ENCODE measurements at regions not wholly inside any gene's neighbourhood (a gene's known extent, or its start where the extent isn't known, plus 50 kb on each side); places are given as distances from the start of the nearest gene placed in this dataset.

- no peak for TF ChIP-seq POLR2AphosphoS5 (IDR thresholded peaks at IDR 0.05; ENCODE audit: low read depth, low read length)
- TF ChIP-seq REST (IDR thresholded peaks at IDR 0.05; ENCODE audit: insufficient read depth in 1 of 2, low read depth in 2 of 2, low read length in 2 of 2): no peak
- TF ChIP-seq SIN3A (IDR thresholded peaks at IDR 0.05; ENCODE audit: borderline replicate concordance, insufficient read depth, low read length): no peak
- no peak for TF ChIP-seq TAF1 (IDR thresholded peaks at IDR 0.05; ENCODE audit: borderline replicate concordance, insufficient read depth, low read length)
- no peak for TF ChIP-seq FOXP2 (optimal IDR thresholded peaks at IDR 0.05; ENCODE audit: borderline replicate concordance, extremely low read depth, extremely low read length, insufficient read depth)
Measured at GRCh38 chr1:38463074-38463473, 396.5 kb downstream of the RRAGC start.

- TF ChIP-seq REST (IDR thresholded peaks at IDR 0.05; ENCODE audit: insufficient read depth in 1 of 2, low read depth in 2 of 2, low read length in 2 of 2) (no peak), FOXP2 (optimal IDR thresholded peaks at IDR 0.05; ENCODE audit: borderline replicate concordance, extremely low read depth, extremely low read length, insufficient read depth) (no peak), POLR2AphosphoS5 (IDR thresholded peaks at IDR 0.05; ENCODE audit: low read depth, low read length) (no peak), SIN3A (IDR thresholded peaks at IDR 0.05; ENCODE audit: borderline replicate concordance, insufficient read depth, low read length) (no peak), TAF1 (IDR thresholded peaks at IDR 0.05; ENCODE audit: borderline replicate concordance, insufficient read depth, low read length) (no peak)
Measured at GRCh38 chr1:38456531-38456876, 403.1 kb downstream of the RRAGC start.

- TF ChIP-seq POLR2AphosphoS5 (IDR thresholded peaks at IDR 0.05; ENCODE audit: low read depth, low read length) (no peak), SIN3A (IDR thresholded peaks at IDR 0.05; ENCODE audit: borderline replicate concordance, insufficient read depth, low read length) (no peak), FOXP2 (optimal IDR thresholded peaks at IDR 0.05; ENCODE audit: borderline replicate concordance, extremely low read depth, extremely low read length, insufficient read depth) (no peak), TAF1 (IDR thresholded peaks at IDR 0.05; ENCODE audit: borderline replicate concordance, insufficient read depth, low read length) (no peak), REST (IDR thresholded peaks at IDR 0.05; ENCODE audit: insufficient read depth in 1 of 2, low read depth in 2 of 2, low read length in 2 of 2) (no peak)
Measured at GRCh38 chr1:38455829-38456530, 403.6 kb downstream of the RRAGC start.

- no peak for TF ChIP-seq SIN3A (IDR thresholded peaks at IDR 0.05; ENCODE audit: borderline replicate concordance, insufficient read depth, low read length)
- no peak for TF ChIP-seq REST (IDR thresholded peaks at IDR 0.05; ENCODE audit: insufficient read depth in 1 of 2, low read depth in 2 of 2, low read length in 2 of 2)
- TF ChIP-seq POLR2AphosphoS5 (IDR thresholded peaks at IDR 0.05; ENCODE audit: low read depth, low read length): no peak
Measured at GRCh38 chr1:38454749-38455441, 404.7 kb downstream of the RRAGC start.

Measured in PFSK-1 (cell line).